Pons (tissue), 1 donor: ENCODE measurements at regions not wholly inside any gene's neighbourhood (a gene's known extent, or its start where the extent isn't known, plus 50 kb on each side); places are given as distances from the start of the nearest gene placed in this dataset.
"Not testable (repeated sequence)": the region's sequence is repeated elsewhere in the genome, so short reads cannot be mapped to it uniquely, and the experiment has no call there.

ENCODE experiments used
- DNase-seq: peaks from one replicate; pipeline ENCODE4 v3.0.0-alpha.2; 2016; ENCODE audit warnings: low spot score

GRCh38 chr4:17060230-17060629 is 161.8 kb upstream of the LDB2 start:
- DNase-seq: no peak

GRCh38 chr4:17058916-17059741 is 160.7 kb upstream of the LDB2 start:
- no peak for DNase-seq

- no peak for DNase-seq
These were observed 160.1 kb upstream of the LDB2 start for GRCh38 chr4:17058536-17058915.

- DNase-seq: no peak
These were observed 158.6 kb upstream of the LDB2 start for GRCh38 chr4:17057035-17057434.

GRCh38 chr4:17055788-17056187 is 157.3 kb upstream of the LDB2 start:
- peak; percentile 31 for DNase-seq

- DNase-seq: no peak
These were observed 147.4 kb upstream of the LDB2 start for GRCh38 chr4:17045866-17046265.

- no peak for DNase-seq
These were observed 140.2 kb upstream of the LDB2 start for GRCh38 chr4:17038510-17039176.

- no peak for DNase-seq
These were observed 135.3 kb upstream of the LDB2 start for GRCh38 chr4:17033768-17034181.

- DNase-seq: no peak
These were observed 134.8 kb upstream of the LDB2 start for GRCh38 chr4:17033025-17033767.

- DNase-seq: no peak
These were observed 132.1 kb upstream of the LDB2 start for GRCh38 chr4:17030543-17030942.

- DNase-seq: no peak
These were observed 131.5 kb upstream of the LDB2 start for GRCh38 chr4:17029964-17030363.

- no peak for DNase-seq
These were observed 131.0 kb upstream of the LDB2 start for GRCh38 chr4:17029432-17029831.

GRCh38 chr4:17027495-17027894 is 129.1 kb upstream of the LDB2 start:
- DNase-seq: no peak

- no peak for DNase-seq
These were observed 126.0 kb upstream of the LDB2 start for GRCh38 chr4:17024425-17024824.

- no peak for DNase-seq
These were observed 122.5 kb upstream of the LDB2 start for GRCh38 chr4:17020901-17021300.

GRCh38 chr4:17020451-17020850 is 122.0 kb upstream of the LDB2 start:
- DNase-seq: no peak

GRCh38 chr4:17018621-17019020 is 120.2 kb upstream of the LDB2 start:
- not testable (repeated sequence) for DNase-seq

GRCh38 chr4:17018013-17018412 is 119.6 kb upstream of the LDB2 start:
- DNase-seq: no peak

GRCh38 chr4:17013382-17014006 is 115.0 kb upstream of the LDB2 start:
- DNase-seq: no peak

- no peak for DNase-seq
These were observed 114.0 kb upstream of the LDB2 start for GRCh38 chr4:17012451-17012850.

- DNase-seq: no peak
These were observed 112.1 kb upstream of the LDB2 start for GRCh38 chr4:17010426-17011087.

- DNase-seq: no peak
These were observed 111.5 kb upstream of the LDB2 start for GRCh38 chr4:17009871-17010367.
